GDM1 (cell line): ENCODE measurements at regions not wholly inside any gene's neighbourhood (a gene's known extent, or its start where the extent isn't known, plus 50 kb on each side); places are given as distances from the start of the nearest gene placed in this dataset.
A peak's percentile ranks its signal among the peaks of the same experiment; 100 is the strongest.

Experiments used
- DNase-seq: peaks from one replicate; lab custom pipeline; 2025; lab: John Stamatoyannopoulos, UW

DNA sequence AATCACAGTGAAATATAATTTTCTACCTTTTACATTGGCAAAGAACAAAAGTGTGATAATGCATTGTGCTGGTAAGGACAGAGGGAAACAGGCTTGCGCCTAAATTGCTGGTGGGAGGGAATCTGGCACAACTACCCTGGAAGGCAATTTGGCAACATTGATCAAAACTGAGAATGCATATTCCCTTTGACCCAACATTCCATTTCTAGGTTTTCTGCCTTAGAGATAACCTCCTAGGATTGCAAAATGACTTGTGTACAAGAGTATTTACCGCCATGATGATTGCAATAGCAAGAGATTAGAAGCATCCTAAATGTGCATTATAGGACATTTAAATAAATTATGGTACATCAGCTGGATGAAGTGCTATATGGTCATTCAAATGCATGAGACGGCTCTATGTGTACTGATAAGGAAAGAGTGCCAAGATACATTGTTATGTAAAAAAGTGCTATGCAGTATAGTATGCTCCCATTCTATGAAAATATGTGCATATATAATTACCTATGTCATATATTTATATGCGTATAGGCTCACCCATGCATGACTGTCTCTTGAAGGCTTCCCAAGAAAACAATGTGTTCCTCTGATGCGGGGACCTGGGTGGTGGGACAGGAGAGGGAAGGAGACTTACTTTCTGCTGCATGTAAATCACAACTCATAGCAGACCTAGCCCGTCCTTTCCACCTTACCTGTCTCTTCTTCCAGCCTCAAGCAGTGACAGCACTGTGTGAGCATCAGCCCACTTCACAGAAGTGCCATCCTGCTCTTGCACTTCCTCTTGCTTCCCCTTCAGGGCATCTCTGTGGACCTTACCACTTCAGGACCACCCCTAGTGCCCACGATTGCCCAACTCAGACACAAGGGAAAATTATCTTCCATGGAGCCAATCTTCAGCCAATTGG lies 249.9 kb upstream of the TLE3 start:
- no peak for DNase-seq

DNA sequence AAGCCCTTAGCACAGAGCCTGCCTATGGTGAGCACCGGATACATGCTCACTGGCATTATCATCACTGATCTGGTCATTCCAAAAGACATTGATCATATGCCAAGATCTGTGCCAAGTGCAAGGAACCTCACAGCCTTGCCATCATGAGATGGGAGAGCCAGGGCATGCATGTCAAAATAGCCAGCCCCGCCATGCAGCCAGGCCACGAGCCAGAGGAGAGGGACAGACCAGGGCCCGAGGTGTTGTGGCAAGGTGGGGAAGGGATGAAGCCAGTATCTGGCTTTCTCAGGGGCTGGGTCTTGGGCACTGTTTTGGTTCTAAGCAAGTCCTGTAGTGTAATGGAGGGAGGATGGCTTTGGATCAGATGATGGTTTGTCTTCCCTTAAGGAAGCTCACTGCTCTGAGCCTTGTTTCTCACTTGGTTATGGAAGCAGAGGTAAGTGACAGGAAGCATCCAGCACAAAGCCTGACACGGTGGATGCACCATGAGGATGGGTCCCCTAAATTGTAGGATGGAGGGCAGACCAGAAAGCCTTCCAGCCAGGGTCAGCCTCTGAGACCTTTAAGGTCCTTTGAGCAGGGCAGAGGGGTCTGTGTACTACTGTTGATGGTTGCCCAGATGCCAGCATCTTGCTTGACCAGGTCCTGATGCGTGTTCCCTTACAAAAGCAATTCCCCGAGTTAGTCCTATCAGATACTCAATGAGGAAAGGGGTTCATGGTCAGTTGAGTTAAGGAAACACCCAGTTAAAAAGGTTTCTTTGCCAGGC lies 247.7 kb upstream of the TLE3 start:
- no peak for DNase-seq

DNA sequence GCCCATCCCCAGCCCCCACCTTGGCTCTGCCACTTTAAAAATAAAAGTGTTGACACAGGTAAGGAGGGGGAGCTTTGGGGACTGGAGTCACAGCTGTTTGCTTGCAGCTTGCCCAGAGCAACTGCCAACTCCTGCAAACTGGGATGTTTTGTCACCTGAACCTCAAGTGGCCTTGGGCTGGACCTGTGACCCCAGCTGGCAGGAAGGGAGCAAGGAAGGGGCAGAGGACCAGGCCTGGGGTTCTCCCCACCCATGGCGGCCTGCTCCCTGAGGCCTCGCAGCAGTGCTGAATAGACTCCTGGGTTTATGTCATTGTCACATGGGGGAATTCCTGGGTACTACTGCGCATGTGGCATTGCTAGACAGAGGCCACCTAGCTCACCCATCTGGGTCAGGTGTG lies 246.9 kb upstream of the TLE3 start:
- DNase-seq, result no peak

DNA sequence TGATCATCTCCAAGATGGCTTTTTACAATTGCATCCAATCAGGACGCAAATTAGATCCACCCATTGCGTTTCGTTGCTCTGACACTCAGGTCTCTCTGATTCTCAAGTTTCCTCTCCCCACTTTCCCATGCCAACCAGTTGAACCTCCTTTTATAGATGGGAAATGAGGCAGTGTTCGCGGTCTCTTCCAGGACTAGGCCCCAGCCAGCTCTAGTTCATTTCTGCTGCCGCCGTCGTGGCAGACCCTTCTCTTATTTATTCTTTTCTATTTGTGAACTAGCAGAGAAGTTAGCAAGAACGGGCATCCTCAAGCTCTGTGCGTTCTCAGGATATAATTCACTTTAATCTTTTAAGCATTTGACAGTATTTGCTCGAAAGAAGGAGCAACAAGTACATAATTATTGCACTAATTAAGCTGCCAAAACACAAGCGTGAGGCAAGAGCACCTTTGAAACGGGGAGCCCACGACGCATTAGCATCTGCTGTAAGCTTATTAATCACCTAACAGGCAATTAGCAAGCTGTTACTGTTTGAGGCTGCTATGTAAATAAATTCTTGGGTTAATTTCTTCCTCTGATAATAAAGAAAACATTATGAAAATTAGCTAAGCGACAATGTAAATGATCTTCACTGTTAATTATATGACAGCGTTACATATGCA lies 246.4 kb upstream of the TLE3 start:
- no peak for DNase-seq

DNA sequence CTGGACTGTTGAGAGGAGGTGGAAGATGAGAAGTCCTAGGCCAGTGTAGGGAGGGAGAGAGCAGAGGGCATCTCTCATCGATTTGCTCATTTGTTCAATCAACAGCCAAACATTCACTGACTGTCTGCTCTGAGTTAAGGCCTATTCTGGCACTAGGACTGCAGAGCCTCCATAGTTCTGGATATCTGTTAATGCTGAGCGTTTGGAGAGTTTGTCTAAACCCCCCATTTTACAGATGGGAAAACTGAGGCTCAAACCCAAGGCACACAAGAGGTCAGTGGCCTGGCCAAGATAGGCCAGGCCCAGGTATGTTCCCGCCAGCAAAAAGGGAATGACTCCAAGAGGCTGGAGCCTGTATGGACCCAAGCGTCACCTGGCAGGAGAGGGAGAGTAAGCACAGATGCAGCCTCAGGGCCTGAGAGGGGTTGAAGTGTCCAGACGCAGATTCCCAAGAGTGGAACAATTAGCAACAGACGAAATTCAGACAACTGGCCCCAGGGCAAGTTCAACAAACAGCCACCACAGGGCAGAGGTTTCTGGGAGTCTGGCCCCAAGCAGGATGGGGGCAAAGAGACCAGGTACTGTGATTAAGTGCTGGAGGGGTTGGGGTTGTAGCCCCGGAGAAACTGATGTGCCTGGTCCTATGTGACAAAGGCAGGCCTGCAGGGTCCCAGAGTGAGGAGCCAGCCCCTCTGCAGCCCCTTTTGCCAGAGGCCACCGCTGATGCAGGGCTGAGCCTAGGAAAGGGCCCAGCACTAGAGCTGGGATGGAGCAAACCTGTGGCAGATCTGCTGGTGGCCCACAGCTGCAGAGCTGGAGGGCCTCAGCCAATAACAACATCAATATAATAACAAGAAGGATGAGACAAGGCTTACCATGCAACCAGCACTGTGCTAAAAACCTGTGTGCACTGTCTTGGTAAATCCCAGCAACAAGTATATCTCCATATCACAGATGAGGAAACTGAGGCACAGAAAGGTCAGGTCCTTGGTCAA lies 245.1 kb upstream of the TLE3 start:
- no peak for DNase-seq

DNA sequence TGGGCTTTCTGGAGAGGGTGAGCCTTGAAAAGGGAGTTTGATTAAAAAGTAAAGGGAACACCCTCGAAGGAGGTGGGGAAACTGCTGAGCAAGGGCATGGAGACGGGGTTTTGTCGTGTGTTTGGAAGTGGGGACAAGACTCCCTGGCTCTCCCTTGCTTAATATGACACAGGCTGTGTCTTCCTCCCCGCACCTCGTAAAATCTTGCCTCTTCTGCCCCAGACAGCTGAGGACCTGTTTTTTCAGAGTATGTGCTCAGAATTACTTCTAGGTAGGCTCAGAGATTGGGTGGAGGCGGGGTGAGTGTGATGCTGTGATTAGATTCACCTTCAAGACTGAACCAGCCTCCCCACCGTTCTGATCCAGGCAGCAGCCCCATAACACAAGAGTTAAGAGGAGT lies 244.4 kb upstream of the TLE3 start:
- no peak for DNase-seq

DNA sequence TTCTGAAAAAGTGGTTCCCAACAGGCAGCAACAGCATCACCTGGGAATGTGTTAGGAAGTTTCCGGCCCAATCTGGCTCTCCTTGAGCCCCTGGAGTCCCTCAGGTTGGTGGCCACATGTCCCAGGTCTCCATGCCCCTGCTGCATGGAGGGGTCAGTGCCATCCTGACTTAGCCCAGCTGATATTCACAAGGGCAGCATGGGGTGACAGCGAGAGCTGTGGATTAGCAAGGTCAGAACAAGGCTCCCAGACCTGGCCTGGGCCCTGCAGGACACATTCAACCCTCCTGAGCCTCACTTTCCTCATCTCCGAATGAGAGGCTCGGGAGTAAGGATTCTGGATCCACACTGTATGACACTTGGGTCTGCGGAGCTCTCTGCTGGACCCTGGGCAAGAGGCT lies 243.8 kb upstream of the TLE3 start:
- no peak for DNase-seq

DNA sequence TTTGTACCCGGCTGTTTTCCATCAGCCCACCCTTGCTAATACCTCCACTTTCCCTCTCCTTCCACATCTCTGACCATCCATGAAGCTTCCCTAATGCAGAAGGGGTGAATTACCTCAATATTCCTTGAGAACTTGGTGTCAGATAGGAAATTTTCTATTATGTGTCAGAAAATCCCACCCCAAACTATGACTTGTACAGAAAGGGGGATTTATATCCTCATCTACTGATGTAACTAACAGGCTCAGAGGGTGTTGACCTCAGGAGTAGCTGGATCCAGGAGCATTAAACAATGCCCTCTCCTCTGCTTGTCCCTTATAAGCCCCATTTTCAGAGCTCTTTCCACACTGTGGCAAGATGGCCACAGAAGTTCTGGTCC lies 242.8 kb upstream of the TLE3 start:
- DNase-seq, result no peak

DNA sequence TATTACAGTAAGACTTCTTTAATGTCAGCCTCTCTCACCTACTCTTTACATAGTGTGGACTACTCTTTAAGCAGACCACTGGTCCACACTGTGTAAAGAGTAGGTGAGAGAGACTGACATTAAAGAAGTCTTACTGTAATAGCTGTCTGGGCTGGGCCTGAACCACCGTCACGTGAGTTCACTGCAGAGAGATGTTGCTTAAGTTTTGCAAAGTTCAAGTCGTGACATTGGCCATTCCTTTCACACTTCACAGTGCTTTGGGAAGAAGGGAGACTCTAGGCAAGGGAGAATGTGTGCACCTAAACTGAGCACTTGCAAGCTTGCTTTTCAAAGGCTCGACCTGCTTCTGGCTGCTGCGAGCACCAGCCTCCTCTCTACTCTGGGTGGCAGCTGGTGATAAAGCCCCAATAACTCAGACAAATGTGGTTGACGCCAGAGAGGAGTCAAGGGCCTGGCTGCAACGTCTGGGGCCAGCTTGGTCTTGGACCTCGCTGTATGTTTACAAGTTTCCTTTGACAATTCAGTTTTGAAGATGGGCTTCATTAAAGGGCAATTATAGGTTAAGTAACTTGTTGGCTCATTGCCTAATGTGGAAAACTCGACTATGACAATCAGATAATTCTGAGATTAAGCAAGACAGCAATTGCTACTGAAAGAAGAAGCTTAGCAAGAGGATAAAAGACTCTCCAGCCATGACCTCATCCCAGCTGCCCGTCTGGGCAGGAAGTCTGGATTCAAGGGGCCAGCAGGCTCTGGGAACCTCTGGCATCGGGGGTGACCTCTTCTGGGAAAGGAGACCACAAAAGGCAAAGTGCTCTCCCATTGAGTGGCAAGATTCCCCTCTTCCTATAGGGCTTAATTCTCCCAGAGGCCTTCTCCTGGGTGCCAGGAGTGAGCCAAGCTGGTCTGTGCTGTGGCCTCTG lies 242.1 kb upstream of the TLE3 start:
- DNase-seq, result no peak

DNA sequence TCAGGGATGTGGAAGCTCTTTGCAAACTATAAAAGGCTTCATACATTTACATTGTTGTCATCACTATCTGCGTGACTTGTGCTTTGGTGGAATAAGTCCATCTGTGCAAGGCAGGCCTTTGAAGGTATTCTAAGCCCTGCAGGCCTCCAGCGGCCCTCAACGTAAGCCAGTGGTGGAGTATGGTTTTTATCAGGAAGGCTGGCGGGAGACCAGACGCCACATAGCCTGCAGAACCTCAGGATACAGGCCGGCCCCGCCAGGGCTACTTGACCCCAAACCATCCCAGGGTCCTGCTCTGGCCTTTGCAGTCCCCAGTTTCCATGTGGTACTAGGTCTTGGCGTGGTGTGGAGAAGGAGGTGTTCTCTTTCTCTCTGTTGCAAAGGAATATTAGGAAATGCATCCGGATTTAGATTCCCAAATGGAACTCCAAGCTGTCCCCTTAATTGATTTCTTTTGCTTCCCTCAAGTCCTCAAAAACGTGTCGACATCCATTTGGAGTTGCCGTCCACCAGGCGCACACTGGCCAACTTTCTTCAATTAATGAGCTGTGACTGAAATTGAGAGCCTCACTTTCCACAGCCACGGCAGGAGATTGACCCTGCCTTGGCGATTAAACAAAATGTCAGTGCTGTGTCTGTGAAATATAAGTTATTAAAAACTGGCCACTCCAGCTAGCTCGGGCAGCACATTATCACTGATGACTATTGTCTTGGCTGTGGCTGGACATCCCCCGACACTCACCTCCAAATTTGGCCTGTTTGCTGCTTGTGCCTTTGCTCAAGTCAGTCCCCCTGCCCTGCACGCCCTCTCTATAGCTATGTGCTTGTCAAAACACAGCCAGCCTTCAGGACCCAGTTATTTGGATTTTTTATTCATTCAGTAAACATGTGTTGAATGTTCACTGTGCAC lies 239.8 kb upstream of the TLE3 start:
- DNase-seq, result no peak

DNA sequence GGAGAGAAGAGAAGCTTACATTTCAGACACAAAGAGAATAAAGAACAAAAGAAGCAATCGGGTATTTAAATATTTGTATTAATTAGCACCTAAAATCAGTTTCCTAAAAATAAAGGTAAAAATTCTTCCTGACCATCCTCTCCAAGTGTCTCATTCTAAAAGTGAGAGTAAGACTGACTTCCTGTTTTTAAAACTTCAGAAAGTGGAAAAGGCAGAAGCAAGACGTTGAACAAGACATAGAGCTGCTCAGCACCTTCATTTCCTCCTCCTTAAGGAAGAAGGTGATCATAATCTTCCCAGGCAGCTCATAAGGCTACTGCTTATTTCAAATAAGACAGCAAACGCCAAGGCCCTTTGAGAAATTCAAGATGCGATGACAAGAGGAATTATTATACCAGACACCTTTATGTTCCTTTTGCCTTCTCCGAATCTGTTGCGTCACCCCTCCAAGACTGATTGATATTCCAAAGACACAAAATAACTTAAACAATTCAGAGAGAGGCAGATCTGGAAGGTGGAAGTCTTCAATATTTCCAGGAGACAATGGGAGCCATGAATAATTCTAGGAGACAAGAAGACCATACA lies 238.8 kb upstream of the TLE3 start:
- no peak for DNase-seq

DNA sequence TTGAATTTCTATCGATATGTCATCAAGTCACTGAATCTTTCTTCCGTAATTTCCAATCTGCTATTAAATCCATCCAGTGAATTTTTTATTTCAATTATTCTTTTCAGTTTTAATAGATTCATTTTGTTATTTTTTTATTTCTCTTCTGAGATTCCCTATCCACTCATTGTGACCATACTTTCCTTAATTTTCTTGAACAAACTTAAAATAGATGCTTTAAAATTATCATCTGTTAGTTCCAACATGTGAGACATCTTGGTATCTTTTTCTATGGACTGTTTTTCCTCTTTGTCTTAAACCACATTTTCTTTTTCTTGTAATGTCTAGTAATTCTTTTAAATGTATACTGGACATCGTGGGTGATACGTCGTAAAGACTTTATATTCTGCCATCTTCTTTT lies 236.6 kb upstream of the TLE3 start:
- no peak for DNase-seq

DNA sequence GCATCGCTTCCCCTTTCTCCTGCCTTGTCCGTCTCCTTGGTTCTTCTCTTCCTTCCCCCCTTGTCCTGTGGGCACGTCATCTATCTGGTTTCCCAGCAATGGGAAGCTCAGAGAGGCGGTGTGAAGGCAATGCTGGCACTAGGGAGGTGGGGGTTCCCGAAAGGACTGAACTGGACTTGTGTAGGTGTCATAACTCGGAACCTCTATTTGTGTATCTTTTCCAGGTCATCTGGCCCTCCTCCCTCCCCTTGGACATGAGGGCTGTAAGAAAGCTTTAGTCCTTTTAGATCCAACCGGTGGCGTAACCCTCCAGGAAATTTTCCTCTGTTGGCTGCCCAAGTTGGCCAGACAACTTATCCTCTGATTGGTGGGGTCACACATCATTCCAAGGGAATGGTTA lies 231.5 kb upstream of the TLE3 start:
- DNase-seq, result no peak

DNA sequence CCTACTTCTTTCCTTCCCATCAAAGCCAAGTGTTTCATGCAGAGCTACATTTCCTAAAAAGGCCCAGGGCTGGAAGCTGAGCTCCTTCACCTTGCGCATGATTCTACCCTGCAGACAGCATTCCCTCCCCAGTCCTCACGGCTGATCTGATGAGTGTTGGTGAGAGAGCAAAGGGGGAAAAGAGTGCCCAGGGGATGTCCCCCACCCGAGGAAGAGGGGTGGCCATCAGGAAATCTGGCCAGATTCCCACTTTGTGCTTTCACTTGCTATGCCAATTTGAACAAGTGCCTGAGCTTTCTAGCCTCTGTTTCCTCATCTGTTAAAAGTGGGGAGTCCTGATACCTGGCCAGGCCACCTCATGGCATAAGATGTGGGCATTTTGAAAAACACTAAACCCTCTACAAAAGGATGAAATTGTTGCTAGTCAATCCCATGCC lies 231.0 kb upstream of the TLE3 start:
- no peak for DNase-seq

DNA sequence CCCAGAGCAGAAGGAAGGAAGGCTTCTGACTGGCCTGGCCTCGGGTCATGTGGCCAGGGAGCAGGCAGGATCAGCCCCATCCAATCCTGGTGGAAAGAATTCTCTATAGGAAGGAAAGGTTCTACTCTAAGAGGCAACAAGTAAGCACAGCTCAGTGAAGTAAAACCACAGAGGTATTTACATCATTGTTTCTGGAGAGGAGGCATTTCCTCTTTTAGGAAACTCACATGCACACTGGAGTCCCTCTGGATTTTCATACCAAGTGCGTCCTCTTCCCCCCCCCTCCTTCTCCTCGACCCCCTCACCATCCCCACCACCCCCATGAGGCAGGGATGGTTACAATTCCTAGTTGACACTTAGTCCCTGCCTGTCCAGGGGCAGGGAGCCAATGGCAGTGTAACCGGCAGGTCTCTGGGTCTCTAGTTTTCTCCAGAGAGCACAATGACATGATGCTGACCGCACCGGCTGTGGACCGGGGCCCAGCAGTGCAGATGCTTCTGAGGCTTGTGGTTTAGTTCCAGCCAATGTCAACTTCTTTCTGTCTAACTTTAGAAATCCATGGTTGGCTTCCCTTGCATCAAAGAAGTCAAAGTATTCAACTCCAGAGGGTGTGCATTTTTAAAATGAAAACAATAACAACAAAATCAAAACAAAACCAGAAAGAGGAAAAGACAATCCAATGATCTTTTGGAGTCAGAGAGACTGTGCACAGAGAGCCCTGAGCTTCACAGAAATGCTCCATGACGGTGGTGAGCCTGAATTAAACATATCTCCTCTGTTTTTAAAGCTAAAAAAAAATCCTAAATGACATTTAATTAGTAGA lies 230.3 kb upstream of the TLE3 start:
- DNase-seq, result peak; percentile 70

DNA sequence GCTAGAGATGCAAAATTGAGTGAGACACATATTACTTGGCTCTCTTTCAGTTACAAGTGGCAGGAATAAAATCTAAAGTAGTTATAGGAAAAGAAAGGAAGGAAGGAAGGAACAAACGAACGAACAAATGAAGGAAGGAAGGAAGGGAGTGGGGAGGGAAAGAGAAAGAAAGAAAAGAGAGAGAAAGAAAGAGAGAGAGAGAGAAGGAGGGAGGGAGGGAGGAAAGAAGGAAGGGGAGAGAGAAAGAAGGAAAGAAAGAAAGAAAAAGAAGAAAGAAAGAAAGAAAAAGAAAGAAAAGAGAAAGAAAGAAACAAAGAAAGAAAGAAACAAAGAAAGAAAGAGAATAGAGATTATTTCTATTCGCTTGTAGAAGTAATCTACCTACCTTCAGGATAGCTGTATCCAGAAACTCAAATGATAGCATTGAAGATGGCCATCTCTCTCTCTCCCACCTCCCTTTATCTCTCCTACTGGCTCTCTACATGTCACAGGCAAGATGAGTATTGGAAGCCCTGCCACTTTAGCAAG lies 229.7 kb upstream of the TLE3 start:
- DNase-seq, result no peak

DNA sequence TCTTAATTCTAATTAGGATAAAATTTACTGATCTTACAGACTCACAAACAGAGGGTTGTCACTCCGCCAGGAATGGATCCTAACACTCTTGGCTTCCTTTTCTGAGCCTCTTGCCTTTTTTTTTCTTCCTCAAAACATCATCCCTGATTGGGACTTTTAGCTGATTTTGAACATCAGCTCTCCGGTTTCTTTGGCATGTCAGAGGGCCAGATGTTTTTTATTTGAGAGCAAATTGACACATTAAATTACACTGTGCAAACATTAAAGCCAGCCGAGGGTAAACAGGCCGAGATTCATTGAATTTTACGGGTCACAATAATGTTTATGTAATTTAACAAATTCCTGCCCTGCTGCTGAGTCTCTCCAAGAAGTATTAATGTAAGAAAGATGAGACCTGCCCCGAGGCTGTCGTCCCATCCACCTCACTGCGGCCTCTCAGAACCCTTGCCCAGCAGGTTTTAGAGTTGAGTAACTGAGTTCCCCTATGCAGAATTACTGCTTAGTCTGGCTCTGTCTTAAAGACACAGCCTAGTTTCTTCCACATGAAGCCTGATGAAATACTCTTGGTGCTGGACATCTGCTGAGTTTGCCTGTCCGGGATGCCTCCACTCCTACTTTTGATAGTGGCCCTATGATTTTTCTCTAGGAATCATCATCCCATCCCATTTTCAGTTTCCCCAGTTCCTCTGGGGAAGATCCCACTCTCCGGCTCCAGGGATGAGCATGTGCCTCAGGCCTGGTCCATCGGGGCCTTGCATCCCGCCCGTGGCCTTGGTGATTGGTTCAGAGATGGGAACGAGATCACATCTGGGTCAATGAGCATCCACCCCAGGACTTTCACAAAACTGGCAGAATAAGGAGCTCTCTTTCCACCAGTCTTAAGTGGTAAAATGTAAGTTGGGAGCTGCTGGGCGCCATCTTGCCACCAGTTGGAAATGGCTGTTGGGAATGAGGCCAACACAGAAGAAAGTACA lies 226.6 kb upstream of the TLE3 start:
- no peak for DNase-seq
